ENCODE measurements at regions not wholly inside any gene's neighbourhood (a gene's known extent, or its start where the extent isn't known, plus 50 kb on each side); places are given as distances from the start of the nearest gene placed in this dataset.
"Not testable (repeated sequence)": the region's sequence is repeated elsewhere in the genome, so short reads cannot be mapped to it uniquely, and the experiment has no call there.

- Histone ChIP-seq H3K4me2 (no peak overlapping the region), H3K4me3 (no peak overlapping the region), H4K20me1 (no peaks in the 10 kb centered on the region), H3K9me3 (no peaks in the 10 kb centered on the region), H3K27ac (no peak overlapping the region), H3K27me3 (no peaks in the 10 kb centered on the region), H3K36me3 (no peaks in the 10 kb centered on the region), H3K9ac (no peak overlapping the region), H3K4me1 (no peaks in the 10 kb centered on the region)
- TF ChIP-seq Cebpa-rat (IDR thresholded peaks at IDR 0.05): no peak
These were observed 222.8 kb upstream of the PIEZO2 start for GRCh38 chr18:11372163-11372562.

- TF ChIP-seq Cebpa-rat (IDR thresholded peaks at IDR 0.05): no peak
- no peaks in the 10 kb centered on the region for H3K4me1 ChIP-seq
- no peaks in the 10 kb centered on the region for H3K27me3 ChIP-seq
- no peak overlapping the region for H3K9ac ChIP-seq
- no peaks in the 10 kb centered on the region for H4K20me1 ChIP-seq
- H3K4me3 ChIP-seq: no peak overlapping the region
- H3K36me3 ChIP-seq: no peaks in the 10 kb centered on the region
- H3K27ac ChIP-seq: no peak overlapping the region
- no peaks in the 10 kb centered on the region for H3K9me3 ChIP-seq
- H3K4me2 ChIP-seq: no peak overlapping the region
These were observed 220.2 kb upstream of the PIEZO2 start for GRCh38 chr18:11369556-11369955.

DNA sequence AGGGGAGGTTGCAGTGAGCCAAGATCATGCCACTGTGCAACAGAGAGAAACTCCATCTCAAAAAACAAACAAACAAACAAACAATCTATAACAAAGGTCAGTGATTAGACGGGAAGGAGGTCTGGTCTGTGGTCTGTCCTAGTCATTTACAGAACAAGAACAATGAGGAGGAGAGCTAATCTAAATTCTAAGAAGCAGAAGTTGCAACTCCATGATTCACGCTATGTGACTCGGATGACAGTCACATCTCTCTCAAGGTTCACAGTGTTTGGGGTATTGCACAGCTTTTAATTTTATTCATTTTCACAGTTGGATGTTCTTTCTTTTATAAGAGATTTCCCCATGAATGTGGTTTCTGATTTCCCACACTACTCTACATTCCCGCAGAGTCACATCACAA, 218.7 kb upstream of the PIEZO2 start:
- H4K20me1 ChIP-seq: no peaks in the 10 kb centered on the region
- no peak overlapping the region for H3K4me2 ChIP-seq
- no peaks in the 10 kb centered on the region for H3K36me3 ChIP-seq
- no peak overlapping the region for H3K9ac ChIP-seq
- H3K9me3 ChIP-seq: no peaks in the 10 kb centered on the region
- no peak for TF ChIP-seq Cebpa-rat (IDR thresholded peaks at IDR 0.05)
- no peaks in the 10 kb centered on the region for H3K27me3 ChIP-seq
- no peak overlapping the region for H3K27ac ChIP-seq
- H3K4me1 ChIP-seq: no peaks in the 10 kb centered on the region
- H3K4me3 ChIP-seq: no peak overlapping the region

DNA sequence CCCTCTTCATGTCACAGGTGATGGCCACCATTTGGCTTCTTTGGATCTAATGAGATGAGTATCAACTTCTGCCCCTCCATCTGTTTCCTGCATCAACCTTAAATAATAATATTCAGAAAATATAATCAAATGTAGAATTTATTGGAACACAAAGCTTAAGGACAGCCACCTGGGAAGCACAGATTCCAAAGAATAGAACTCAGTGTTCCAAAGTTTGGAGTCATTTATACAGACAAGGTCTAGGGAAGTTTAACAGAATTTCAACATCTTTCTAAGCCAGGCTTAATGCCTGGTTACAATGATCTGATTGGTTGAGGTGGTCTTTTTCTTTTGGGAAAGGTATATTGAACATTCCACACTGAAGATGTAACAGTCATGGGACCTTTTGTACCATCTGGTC, 218.0 kb upstream of the PIEZO2 start:
- no peak overlapping the region for H3K4me2 ChIP-seq
- no peaks in the 10 kb centered on the region for H3K4me1 ChIP-seq
- H3K4me3 ChIP-seq: no peak overlapping the region
- no peaks in the 10 kb centered on the region for H4K20me1 ChIP-seq
- no peaks in the 10 kb centered on the region for H3K27me3 ChIP-seq
- H3K9ac ChIP-seq: no peak overlapping the region
- TF ChIP-seq Cebpa-rat (IDR thresholded peaks at IDR 0.05): no peak
- no peak overlapping the region for H3K27ac ChIP-seq
- H3K9me3 ChIP-seq: no peaks in the 10 kb centered on the region
- H3K36me3 ChIP-seq: no peaks in the 10 kb centered on the region

- Histone ChIP-seq H3K9ac (no peak overlapping the region), H3K4me2 (no peak overlapping the region), H3K4me3 (no peak overlapping the region), H4K20me1 (no peaks in the 10 kb centered on the region), H3K4me1 (no peaks in the 10 kb centered on the region), H3K27ac (no peak overlapping the region), H3K36me3 (no peaks in the 10 kb centered on the region), H3K9me3 (no peaks in the 10 kb centered on the region), H3K27me3 (no peaks in the 10 kb centered on the region)
- no peak for TF ChIP-seq Cebpa-rat (IDR thresholded peaks at IDR 0.05)
These were observed 217.0 kb upstream of the PIEZO2 start for GRCh38 chr18:11366410-11366809.

GRCh38 chr18:11362856-11363255, 213.5 kb upstream of the PIEZO2 start:
- Histone ChIP-seq H3K9ac (no peak overlapping the region), H3K4me2 (no peak overlapping the region), H3K4me3 (no peak overlapping the region), H3K27ac (no peak overlapping the region), H3K27me3 (no peaks in the 10 kb centered on the region), H4K20me1 (no peaks in the 10 kb centered on the region), H3K36me3 (no peaks in the 10 kb centered on the region), H3K4me1 (no peaks in the 10 kb centered on the region), H3K9me3 (no peaks in the 10 kb centered on the region)
- no peak for TF ChIP-seq Cebpa-rat (IDR thresholded peaks at IDR 0.05)

GRCh38 chr18:11361862-11362261, 212.5 kb upstream of the PIEZO2 start:
- H3K27ac ChIP-seq, H3K9me3 ChIP-seq, H3K9ac ChIP-seq, H4K20me1 ChIP-seq, H3K4me1 ChIP-seq, H3K27me3 ChIP-seq, H3K36me3 ChIP-seq, H3K4me2 ChIP-seq, H3K4me3 ChIP-seq: not testable (repeated sequence)

DNA sequence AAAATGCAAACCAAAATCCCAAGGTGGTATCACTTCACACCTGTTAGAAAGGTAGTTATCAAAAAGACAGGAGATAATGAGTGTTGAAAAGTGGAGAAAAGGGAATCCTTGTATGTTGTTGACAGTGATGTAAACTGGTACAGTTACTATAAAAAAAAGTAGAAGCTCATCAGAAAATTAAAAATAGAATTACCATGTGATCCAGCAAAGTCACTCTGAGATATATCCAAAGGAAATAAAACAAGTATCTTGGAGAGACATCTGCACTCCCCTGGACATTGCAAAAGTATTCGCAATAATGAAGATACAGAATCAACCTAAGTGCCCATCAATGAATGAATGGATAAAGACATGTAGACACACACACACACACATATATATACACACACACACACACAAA, 208.3 kb upstream of the PIEZO2 start:
- Histone ChIP-seq H3K27me3 (no peaks in the 10 kb centered on the region), H4K20me1 (no peaks in the 10 kb centered on the region), H3K36me3 (no peaks in the 10 kb centered on the region), H3K27ac (no peak overlapping the region), H3K4me2 (no peak overlapping the region), H3K4me3 (no peak overlapping the region), H3K9me3 (no peaks in the 10 kb centered on the region), H3K4me1 (no peaks in the 10 kb centered on the region), H3K9ac (no peak overlapping the region)
- no peak for TF ChIP-seq Cebpa-rat (IDR thresholded peaks at IDR 0.05)

DNA sequence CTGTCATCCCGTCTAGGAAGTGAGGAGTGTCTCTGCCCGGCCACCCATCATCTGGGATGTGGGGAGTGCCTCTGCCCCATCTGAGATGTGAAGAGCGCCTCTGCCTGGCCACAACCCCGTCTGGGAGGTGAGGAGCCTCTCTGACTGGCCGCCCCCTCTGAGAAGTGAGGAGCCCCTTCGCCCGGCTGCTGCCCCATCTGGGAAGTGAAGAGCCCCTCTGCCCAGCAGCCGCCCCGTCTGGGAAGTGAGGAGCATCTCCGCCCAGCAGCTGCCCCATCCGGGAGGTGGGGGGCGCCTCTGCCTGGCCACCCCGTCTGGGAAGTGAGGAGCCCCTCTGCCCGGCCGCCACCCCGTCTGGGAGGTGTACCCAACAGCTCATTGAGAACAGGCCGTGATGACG, 195.2 kb upstream of the PIEZO2 start:
- not testable (repeated sequence) for H3K4me2 ChIP-seq, H3K4me3 ChIP-seq, H3K27me3 ChIP-seq, H3K36me3 ChIP-seq, H3K27ac ChIP-seq, H3K4me1 ChIP-seq, H4K20me1 ChIP-seq, H3K9ac ChIP-seq
- H3K9me3 ChIP-seq: peaks cover 36% of the 10 kb centered on the region

GRCh38 chr18:11343096-11343495, 193.7 kb upstream of the PIEZO2 start:
- Histone ChIP-seq H4K20me1 (no peaks in the 10 kb centered on the region), H3K4me3 (no peak overlapping the region), H3K27me3 (no peaks in the 10 kb centered on the region), H3K36me3 (no peaks in the 10 kb centered on the region), H3K9me3 (peaks cover 23% of the 10 kb centered on the region), H3K9ac (no peak overlapping the region), H3K4me1 (no peaks in the 10 kb centered on the region), H3K4me2 (no peak overlapping the region), H3K27ac (no peak overlapping the region)
- TF ChIP-seq Cebpa-rat (IDR thresholded peaks at IDR 0.05): no peak

GRCh38 chr18:11342115-11342514, 192.7 kb upstream of the PIEZO2 start:
- H3K4me2 ChIP-seq, H3K4me1 ChIP-seq, H3K36me3 ChIP-seq, H3K27ac ChIP-seq, H4K20me1 ChIP-seq, H3K9ac ChIP-seq, H3K4me3 ChIP-seq, H3K27me3 ChIP-seq: not testable (repeated sequence)
- peaks cover 19% of the 10 kb centered on the region for H3K9me3 ChIP-seq
